Activated effector memory CD4-positive, alpha-beta T cell treated with Interleukin-2 at 50 U/mL for 16 hours (primary cell): ENCODE measurements at regions not wholly inside any gene's neighbourhood (a gene's known extent, or its start where the extent isn't known, plus 50 kb on each side); places are given as distances from the start of the nearest gene placed in this dataset.
"Not testable (repeated sequence)": the region's sequence is repeated elsewhere in the genome, so short reads cannot be mapped to it uniquely, and the experiment has no call there.

Source experiments
- DNase-seq: peaks from one replicate; pipeline ENCODE4 v3.0.0-alpha.2; 2020

DNA sequence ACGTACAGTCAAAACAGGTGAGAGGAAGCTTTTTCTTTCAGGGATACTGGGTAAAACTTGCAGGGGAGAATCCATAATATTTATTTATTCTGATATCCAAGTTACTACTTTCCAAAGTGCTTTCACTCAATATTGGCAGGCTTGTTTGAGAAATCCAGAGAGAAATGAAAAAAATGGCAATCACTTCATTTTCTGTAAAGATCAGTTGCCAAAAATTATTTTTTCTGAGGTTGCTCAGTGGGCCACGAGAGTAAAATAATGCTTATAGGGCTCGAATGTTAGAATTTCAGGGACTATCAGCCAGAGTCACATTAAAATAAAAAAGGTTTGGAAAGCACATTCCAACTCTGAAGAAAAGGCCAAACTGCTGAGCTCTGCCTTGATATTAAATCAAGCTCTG is 324.6 kb upstream of the RND3 start:
- DNase-seq: no peak

DNA sequence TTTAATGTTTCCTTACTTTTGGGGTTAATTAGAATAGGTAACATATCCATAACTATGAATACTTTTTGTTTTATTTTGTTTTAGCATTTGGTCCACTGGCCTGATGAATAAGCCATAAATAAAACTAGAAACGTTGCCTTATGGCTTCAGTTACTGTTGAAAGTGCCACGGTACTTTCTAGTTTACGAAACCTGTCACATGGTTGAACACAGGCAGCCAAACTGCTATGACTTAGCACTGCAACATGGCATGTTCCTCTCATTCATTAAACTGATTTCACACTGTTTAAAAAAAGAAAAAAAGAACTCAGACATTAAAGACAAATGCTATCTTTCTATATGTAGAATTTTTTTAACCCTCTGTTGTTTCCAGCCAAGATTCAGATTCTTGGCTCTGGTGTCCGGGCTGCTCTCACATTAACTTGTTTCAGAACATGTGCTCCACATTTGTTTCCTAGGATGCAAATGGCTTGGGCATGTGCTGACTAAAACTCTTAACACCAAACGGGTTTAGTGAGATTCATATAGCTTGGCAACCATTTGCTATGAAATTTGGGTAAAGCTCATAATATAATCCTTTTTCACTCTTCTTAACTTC is 323.9 kb upstream of the RND3 start:
- no peak for DNase-seq

GRCh38 chr2:150809103-150809502 is 321.6 kb upstream of the RND3 start:
- no peak for DNase-seq

GRCh38 chr2:150806336-150806735 is 318.9 kb upstream of the RND3 start:
- DNase-seq: no peak

DNA sequence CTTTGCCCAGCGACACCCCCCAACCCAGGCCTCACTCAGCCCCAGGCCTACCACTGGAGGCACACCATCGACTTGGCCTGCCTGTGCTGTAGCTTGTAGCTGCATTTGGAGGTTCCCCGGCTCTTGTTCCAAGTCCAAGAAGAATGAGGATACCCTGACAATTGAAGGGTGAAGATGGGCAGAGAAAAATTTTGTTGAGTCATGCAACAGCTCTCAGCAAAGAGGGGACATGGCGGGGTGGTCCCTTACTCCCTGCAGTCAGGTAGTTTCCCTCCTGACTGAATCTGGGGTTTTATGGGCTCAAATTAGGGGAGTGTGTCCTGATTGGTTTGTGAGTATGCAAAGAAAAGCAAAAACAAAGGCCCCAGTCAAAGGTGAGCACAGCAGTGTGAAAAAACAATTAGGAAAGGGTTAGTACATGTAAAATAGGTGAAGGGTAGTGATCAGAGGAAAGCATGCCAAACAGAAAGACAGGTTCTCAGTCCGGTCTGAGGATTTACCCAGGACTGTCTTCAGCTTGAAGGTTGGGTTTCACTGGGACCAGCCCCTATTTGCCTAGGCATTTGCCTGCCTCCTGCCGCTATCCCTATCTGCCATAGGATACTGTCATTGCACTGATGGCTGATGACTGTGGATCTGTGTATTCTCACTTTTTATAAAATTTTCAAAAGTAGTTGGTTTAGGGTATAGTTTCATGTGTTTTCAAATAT is 316.4 kb upstream of the RND3 start:
- no peak for DNase-seq

DNA sequence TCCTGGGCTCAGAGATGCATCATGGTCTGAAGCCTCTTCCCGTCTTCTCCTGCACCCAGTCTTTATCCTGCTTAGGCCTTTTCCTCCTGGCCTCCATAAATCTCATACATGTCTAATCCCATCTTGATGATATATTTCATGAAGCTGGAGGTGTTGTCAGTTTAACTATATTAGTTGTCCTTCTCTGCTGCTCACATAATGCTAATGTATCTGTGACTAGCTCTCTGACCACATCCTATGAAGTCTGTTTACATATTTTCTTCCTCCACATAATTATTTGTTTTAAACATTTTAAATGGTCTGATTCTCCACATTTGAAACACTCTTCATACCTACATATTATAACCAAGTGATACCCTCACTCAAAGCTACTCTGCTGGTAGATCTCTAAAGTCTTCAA is 315.2 kb upstream of the RND3 start:
- no peak for DNase-seq

GRCh38 chr2:150796236-150796635 is 308.8 kb upstream of the RND3 start:
- not testable (repeated sequence) for DNase-seq

DNA sequence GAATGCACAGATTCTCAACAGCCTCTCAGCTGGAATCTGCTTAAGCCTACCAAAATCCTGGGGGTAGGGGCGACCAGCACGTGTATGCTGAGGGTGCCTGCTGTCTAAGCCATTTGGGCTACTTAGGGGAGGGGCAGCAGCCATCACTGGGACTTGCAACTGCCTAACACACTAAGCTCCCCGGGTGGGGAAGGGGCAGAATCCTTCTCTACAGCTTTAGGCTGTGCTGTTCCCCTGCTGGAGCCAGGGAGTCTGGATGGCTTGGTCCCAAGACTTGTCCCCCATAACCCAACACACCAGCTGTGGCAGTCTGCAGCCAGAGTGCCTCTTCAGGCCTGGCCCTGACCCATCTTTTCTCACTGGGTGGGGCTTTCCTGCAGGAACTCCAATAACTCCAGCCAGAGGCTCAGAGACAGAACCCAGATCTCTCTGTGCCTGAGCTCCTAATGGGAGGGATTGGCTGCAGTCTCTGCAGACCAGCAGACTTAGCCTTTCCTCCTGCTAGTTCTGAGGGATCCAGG is 305.4 kb upstream of the RND3 start:
- DNase-seq: no peak

GRCh38 chr2:150791567-150791966 is 304.1 kb upstream of the RND3 start:
- no peak for DNase-seq

GRCh38 chr2:150789376-150789905 is 302.0 kb upstream of the RND3 start:
- no peak for DNase-seq

- no peak for DNase-seq
Measured at GRCh38 chr2:150788426-150789140, 301.1 kb upstream of the RND3 start.

DNA sequence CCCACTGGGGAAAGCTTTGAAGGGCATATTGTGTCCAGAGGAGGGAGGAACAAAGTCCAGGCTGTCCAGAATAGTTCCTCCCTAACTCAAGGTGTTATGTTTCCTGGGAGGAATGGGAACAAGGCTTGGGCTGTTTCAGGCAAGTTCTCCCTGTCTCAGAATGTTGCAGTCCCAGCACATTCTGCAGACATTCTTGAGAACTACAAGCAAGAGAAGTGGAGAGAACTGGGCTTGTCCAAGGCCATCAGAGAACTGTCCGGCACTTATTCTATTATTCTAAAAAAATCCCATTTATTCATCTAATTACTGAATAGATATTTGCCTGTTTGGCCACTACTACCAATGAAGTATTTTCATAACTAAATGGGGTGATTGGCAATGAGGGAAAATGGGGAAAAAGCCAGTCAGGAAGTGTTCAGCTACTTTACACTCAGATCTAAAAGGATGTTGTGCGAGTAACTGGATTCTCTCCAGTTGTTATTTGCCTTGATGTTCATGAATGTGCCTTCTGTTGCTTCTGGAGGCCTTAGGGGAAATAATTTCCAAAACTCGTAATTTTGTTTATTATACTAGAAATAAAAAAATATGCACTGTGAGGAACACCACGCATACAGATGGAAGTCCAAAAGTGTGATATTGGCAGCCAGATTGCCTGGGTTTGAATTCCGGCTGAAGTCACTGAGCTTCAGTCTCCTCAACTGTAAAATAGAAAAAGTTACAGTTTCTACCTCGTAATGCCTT is 300.1 kb upstream of the RND3 start:
- DNase-seq: no peak

DNA sequence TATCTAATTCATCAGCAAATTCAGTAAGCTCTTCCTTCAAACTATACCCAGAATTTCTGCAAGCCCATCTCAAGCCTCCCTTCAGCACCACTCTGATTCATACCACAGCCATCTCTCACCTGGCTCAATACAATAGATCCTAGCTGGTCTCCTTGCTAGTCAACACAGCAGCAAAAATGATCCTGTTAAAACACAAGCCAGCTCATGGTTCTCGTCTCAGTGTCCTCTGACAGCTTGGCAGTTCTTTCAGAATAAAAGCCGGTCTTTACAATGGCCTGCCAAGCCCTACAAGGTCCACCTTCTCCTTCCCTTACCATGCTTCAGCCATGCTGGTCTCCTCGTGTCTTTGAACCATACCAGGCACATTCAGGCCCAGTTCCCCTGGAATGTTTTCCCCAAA is 296.9 kb upstream of the RND3 start:
- DNase-seq: no peak

DNA sequence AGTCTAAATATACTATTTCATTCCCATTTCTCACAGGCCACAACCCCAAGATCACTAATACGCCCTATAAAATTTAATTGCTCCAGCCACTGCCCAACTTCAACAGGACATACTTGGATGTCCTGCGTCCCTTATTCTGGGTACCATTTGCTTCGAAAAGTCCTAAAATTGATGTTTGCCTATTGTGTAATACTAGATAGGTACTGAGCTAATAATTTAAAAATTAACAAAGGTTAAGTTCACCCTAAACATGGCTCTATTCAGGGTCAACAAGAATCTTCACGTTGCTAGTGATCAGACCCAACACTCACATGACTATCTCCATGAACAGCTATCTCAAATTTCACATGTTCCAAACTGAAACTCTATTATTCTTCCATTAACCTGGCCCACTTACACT is 296.4 kb upstream of the RND3 start:
- no peak for DNase-seq

DNA sequence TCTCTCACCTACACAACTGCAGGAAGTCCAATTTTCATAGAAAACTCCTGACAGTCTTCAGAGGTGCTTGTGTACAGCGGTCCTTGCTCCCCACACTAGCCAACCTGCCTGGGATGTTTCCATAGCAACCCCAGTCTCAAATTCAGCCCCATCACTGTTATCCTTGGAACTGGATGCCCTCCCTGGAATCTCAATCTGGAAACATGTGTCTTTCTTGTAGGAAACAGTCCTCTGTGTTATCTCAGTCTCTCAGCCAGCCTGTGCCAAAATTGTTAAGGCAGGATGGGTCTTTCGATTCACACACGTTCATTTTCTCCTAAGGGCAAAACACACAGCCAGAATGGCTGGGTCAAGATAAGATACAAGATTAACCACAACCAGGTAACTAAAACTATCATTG is 295.5 kb upstream of the RND3 start:
- no peak for DNase-seq

DNA sequence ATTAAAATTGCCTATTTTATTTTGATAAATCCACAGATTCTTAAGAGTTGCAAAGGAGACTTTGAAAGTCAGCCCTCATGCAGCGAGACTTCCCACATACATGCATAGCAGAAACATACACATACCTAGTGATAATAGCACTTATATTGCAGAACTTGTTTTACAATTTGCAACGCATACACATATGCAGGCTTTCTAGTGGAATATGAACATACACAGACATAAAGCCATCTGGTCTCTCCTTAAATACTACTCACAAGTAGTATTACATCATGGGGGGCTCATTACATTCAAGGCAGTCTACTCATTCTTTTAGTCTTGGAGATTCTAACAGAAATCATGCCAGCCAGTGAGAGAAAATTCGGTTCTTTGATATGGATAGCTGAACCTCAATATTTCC is 295.1 kb upstream of the RND3 start:
- DNase-seq: no peak

DNA sequence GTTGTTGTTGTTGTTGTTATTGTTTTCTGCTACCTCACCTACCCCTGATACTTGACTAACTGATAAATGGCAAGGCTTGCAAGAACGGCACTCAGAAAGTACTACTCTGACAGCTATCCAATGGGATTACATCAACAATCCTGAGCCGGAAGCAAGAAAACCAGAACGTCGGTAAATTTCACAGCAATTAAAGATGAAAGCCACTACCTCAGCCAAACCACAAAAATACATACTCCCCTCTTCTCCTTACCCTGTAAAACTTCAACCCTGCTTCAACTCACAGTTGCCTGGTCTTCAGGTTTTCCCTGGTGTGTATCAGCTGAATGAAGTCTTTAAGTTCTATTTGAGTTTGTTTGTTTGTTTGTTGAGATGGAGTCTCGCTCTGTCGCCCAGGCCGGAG is 293.7 kb upstream of the RND3 start:
- DNase-seq: no peak

- DNase-seq: no peak
Measured at GRCh38 chr2:150778828-150779227, 291.4 kb upstream of the RND3 start.

- DNase-seq: no peak
Measured at GRCh38 chr2:150769421-150769820, 282.0 kb upstream of the RND3 start.

GRCh38 chr2:150767991-150768746 is 280.7 kb upstream of the RND3 start:
- no peak for DNase-seq

DNA sequence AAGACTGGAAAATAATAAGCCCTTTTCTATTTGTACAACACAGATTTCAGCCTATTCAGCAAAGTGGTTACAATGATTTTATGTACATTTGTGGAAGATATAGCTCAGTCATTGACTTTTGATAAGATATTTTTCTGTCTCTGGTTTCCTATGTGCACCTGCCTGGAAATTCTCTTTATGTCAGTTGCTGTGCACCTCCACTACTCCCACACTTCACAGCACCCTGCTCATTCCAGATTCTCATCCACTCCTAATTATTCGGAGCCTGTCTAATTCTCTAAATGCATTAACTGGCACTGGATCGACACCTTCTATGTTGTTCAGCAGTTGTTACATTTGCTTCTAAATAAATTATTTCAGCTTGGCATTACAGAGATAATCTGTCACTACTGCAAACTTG is 275.1 kb upstream of the RND3 start:
- no peak for DNase-seq

DNA sequence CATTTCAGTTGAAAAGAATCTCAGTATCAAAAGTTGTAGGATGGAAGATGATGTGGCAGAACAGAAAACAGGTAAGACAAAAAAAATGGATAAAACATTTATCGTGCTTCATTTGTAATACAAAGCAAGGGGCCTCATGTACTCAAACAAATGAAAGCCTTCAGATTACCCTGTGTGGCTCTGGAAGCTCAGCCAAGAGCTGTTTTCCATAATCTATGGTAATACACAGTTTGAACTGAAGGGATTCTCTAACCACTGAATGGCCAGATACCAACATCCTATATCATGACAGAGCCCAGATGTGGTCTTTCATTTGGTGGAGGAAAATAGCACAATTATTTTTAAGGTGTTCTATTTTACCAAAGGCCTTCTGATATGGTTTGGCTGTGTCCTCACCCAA is 272.1 kb upstream of the RND3 start:
- DNase-seq: no peak
